HG03565 (cell line): ENCODE measurements at regions not wholly inside any gene's neighbourhood (a gene's known extent, or its start where the extent isn't known, plus 50 kb on each side); places are given as distances from the start of the nearest gene placed in this dataset.

ENCODE experiments used
- ATAC-seq: cut with Tn5 transposase; IDR thresholded peaks from one replicate; pipeline ENCODE4 v1.9.1; 2021; ENCODE audit warnings: mild to moderate bottlenecking, moderate library complexity; ENCODE audit not compliant: unreplicated experiment

DNA sequence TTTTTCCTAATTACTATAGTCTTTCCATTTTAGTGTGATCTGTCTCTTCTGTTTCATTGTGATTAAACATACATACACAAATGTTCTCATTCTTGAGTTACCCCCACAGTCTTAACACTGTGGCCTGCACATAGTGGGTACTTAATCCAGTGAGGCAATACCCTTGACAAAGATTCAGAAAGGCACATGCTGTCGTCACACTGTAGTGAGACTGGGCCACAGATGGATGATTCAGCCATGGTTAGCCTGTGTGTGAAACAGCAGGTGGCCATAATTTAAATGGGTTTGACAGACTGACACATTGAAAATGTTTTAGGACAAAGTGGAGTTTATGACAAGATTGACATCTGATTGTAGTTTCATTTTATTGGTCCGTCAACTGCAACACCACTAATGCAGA, 313.1 kb downstream of the C11orf87 start:
- no peak for ATAC-seq

DNA sequence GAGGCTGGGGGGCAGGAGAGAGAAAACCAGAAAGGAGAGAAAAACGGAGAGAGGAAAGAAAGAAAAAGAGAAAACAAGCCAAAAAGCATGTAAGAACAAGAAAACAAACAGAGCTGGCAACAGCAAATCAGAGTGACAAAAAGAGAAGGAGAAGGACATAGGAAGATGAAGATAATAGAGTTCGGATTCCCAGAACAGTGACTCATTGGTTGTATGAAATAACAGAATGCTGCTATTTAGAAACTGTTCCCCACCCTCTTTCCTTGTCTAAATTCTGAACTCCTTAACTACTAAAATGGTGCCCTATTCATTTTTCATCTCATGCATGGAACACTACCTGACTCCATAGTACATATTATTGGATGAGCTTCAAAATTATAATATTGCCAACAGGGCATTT, 317.4 kb downstream of the C11orf87 start:
- no peak for ATAC-seq

DNA sequence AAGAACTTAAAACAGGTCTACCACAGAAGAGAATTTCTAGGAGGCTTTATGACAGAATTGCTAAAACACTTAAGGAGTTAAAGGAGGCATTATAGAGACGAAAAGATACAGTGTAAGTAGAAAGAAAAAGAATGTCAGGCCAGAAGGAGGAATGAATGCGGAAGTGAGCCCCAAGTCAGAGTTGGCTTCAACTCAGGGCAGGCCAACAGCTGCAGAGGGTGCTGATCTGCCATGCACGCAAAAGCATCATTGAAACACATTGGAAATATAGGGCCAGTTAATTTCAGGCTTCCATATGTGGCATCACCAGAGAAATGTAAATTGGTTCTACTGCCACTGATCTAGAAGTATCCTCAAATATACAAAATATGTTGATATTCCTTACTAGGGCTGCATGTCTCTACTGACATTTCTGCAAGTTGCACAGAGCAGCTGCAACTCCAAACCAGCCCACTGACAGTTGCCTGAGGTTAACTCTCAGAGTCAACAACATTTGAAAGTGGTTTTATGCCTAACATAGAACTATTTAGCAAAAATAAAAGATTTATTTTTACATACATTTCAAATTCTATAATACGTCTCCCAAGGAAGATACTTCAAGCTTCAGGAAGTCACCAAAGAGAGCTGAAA, 324.1 kb downstream of the C11orf87 start:
- ATAC-seq = no peak

DNA sequence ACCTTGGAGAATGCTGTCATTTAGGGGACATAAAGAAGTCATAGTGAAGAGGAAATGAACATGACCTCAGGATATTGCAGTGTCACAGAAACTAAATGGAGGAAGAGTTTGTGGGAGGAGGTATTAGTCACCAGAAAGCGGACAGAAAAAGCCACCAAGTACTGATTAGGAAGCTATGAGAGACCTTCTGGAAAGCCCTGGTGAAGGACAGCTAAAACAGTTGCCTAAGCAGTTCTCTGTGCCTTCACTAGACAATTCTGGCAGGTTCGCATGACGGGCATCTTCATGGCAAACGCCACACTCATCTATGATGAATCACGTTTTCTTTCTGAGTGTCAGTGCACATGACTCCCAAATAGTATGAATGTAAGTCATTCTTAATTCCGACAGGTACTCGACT, 325.8 kb downstream of the C11orf87 start:
- ATAC-seq = peak; percentile 90

DNA sequence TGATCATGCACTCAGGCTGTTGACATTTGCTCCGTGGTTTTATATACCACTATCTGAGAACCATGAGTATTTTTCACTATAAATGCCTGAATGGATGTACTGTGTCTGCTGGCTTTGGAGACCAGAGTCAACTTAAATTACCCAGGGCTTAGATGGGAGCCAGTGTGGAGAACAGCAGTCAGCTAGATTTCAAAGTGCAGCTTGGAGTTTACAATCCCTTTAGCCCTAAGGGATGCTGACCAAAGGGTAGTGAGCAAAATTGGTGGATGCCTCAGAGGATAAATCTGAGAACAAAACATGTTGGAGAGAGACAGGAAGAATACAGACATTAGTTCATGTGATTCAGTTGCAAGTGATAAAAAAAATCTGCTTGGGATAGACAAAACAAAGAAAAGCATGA, 327.5 kb downstream of the C11orf87 start:
- ATAC-seq = no peak

DNA sequence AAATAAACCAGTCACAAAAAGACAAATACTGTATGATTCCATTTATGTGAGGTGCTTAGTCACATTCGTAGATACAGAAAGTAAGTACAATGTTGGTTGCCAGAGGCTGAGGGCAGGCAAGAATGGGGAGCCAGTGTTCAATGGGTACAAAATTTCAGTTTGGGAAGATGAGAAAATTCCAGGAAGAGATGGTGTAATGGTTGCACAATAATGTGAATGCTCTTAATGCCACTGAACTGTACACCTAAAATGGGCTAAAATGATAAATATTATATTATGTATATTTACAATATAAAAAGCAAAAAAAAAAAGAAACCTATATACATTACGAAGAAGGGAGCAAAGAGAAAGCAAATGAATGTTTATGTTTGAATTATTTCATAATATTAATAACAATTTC, 329.0 kb downstream of the C11orf87 start:
- no peak for ATAC-seq

DNA sequence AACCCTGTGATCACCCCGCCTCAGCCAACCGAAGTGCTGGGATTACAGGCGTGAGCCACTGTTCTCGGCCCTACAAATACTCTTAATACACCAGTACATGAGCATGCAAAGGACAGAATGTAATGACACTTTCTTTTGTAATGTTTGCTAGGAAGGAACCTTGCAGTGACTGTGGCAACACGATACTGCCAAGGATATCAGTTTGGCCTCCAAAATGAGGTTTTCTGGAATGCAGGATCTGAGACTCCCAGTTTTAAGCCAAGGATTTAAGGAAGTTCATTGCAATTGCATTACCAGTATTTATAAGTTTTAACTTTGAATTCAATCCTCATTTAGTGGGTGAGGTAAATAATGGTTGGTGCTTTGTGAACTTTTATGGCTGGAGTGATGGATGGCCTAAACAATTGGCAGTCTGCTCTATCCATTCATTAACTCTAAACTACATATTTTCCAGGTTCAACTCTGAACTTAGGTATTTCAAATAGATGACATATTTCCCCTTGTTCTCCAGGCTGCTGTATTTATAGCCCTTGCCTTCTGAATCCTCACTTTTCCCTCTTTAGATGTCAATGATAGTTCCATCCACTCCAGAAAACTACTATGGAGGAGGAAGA, 330.3 kb downstream of the C11orf87 start:
- no peak for ATAC-seq

DNA sequence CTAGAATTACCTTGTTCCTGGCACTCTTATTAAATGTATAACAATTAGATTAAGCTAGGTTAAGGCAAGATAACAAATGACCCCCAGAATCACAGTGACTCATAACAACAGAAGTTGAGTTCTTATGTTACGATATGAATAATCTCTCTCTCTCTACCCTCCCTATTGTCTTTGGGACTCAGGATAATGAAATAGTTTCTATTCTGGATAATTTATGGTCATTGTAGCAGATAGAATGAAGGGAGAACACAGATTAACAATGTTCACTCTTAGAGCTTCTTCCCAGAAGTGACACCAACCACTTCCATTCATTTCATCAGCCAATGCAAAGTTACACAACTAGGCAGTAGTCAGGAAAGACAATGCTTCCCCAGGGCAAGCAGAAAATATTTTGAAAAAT, 334.5 kb downstream of the C11orf87 start:
- ATAC-seq = no peak

DNA sequence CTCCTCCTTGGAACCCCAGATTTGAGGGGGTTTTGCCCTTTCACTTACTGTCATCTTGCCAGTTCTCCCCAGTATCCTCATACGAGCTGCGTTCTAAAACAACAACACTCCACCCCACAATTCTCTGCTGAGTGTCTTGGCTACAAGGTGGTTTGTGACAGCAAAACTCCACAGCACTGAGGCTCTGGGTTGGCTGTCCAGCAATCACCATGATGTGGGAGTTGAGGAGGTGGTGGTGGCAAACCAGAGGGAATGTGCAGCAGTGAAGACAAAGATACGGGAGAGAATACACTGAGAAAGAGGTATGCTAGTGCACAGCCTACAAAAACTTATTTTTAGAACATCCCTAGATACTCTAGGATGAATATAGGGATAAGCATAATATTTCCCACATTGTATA, 335.0 kb downstream of the C11orf87 start:
- no peak for ATAC-seq

DNA sequence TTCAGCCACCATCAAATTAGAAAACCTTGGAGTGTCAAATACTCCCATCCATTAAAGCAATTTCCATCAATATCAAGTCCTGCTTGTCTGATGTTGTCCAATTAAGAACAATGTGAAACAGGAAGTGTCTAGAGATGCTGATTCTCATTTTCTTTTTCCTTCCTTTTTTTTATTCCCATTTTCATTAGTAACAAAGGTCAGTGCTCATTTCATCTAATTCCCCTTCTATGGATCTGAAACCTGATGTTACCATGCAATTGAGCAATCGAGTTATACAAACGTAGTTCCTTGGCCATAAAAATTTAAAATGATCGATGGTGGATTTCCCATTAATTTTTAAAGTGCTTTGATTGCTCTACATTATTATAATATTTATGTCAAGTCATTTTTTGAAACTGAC, 330.6 kb upstream of the ZC3H12C start:
- no peak for ATAC-seq

DNA sequence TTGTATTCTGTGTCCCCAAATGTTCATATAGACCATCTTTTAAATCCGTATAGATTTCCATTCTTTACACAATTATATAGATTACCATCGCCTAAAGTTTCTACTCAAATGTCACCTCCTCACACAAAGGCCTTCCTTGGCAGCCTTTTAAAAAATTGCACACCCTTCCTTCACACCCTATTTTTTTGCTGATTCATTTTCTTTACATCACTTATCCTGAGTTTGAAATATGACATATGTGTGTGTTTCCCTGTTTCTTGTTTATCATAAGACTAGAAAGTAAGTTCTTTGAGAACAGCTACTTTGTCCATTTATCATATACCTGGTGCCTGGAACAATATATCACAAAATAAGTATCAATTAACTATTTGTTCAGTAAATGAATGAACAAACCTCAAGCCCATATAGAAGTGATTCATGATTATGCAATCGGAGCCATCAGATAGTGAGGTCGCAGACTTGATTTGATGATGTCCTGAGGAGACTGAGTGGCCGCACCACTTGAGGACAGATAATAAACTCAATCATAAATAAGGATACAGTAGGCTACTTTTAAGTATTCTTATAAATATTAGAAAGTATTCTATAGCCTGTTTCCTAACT, 327.4 kb upstream of the ZC3H12C start:
- no peak for ATAC-seq

DNA sequence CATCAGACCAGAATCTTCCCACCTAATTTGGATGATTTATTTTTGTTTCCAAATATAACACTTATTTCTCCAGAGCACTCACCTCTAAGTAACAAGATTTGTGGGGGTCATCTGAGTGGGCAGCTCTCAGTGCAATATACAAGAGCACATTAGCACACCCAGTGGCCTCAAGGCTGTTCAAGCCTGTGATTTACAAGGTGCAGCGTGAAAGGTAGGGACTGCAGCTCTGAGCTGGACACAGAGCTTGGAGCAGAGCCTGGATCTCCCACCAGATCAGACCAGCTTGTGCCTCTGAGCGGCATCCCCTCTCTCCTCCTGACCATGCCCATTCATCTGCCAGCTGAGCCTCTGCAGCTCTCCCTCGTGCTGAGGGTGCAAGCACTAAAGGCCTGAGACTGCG, 323.3 kb upstream of the ZC3H12C start:
- ATAC-seq = no peak

DNA sequence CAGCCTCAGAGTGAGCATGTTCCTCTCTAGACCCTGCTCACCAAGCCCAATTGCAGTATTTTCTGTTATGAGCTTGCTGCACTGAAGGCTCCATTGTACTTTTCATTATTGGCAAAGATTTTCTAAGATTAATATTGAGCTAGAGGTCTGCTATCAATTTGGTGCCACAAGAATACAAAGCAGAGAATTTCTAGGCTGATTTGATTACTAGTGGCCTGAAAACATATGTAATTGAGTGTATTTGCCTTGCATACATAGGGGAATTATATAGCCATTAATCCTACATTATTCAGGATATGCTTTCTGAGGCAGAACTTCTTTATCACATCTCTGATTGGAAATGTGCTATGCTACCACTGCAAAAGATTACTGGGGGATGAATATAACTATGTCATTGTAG, 322.9 kb upstream of the ZC3H12C start:
- no peak for ATAC-seq

DNA sequence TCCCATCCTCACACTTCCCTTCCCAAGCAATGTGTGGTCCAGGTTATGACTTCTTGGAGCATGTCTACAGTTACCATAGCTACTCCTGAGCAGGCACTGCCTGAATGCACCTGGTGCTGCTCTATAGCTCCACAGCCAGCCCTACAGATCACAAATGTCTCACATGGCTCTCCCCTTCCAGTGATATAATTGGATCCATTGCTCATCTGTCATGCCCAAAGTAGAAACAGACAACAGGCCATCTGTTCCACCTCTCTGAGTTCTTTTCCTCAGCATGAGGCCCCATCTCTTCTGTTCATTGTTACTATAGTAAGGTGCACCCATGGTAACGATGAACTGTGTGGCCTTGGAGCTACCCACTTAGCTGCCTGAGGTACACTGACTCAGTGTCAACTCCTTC, 320.3 kb upstream of the ZC3H12C start:
- no peak for ATAC-seq

DNA sequence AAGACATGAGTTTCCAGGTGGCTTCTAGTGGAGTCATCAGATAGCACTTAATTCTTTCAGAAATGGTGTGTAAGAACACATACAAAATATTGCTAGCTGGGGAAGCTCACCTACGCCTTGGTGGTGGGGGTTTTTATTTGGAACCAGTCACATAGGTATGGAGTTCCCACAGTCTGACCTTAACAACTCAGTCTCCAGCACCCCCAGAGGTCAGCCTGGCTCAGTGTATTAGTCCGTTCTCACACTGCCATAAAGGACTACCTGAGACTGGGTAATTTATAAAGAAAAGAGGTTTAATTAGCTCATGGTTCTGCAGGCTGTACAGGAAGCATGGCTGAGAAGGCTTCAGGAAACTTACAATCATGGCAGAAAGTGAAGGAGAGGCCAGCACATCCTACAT, 317.5 kb upstream of the ZC3H12C start:
- no peak for ATAC-seq

DNA sequence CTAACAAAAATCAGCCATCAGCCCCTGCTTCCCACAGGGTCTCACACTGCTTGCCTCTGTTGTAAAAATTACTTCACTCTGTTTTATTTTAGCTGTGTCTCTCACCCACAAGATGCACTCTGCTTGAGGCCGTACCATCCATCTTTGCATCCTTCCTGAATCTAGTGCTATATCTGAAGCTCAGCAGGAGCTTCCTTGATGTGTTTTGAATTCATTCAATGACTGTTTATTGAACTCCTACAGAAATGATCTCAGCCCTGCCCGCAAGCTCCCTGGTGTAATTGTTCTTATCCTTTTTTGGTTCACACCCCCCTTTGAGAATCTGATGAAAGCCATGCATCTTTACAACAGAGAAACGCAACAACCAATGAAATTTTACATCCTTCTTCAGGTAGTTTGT, 310.2 kb upstream of the ZC3H12C start:
- ATAC-seq = no peak

DNA sequence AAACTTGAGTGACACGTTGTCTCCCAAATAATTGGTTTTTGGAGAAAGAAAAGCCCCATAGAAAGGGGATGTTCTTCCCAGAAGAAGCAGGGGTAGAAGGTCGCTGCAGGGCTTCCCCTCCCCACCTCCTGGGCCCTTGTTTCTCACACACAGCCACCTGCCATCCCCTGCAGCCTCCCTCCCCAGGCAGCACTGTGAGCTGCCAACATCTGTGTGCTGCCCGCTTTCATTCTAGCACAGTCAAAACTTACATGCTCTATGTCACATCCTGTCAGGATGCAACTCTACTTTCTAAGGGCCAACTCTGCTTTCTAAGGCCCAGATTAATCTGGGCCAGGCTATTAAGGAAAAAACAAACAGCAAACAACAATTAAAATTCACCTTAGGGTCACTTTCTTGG, 309.4 kb upstream of the ZC3H12C start:
- ATAC-seq = peak; percentile 90

DNA sequence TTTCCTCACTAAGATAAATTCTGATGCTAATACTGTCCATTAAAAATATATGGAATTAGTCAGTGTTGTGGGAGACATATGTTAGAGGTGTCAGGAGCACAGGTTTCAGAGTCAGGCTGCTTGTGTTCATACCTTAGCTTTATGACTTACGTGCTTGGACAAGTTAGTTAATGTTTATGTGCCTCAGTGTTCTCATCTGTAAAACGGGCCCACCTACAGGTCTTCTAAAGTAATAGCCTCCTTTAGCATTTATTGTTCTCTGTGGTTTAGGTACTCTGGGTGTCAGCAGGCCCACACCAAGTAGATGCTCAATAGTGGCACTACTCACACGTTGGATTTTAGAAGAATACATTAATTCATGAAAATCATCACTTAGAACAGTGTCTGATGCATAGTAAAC, 308.7 kb upstream of the ZC3H12C start:
- no peak for ATAC-seq

DNA sequence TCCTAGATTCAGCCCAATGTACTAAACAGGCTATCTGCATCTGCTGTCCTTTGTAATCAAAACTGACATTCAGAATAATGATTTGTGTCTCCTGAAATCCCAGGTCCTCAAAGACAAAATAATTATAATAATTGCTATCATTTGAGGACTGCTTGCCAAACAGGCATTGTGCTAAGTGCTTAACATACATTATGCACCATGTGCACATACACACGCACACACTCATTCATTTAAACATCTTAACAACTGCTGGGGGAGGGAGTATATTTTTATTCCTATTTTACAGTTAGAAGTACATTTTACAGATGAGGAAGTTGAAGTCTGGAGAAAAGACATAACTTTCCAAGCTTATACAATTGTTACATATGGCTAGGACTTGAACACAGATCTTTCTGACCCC, 308.0 kb upstream of the ZC3H12C start:
- ATAC-seq = no peak

DNA sequence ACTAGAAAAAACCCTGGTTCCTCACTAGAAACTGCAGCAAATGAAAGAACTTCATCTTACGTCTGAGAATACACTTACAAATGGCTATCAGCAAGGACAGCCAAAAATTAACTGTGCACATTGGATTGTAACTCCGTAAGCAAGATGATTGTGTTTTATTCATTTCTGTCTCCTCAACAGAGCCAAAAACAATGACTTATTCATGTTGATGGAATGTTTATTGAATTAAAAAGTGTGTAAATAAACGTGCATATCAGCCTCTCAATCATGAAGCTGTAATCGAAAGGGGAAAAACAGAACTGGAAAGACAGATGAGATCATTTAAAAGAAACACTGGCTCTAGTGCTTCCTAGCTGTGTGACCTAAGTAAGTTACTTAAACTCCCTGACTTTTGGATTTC, 307.5 kb upstream of the ZC3H12C start:
- no peak for ATAC-seq

DNA sequence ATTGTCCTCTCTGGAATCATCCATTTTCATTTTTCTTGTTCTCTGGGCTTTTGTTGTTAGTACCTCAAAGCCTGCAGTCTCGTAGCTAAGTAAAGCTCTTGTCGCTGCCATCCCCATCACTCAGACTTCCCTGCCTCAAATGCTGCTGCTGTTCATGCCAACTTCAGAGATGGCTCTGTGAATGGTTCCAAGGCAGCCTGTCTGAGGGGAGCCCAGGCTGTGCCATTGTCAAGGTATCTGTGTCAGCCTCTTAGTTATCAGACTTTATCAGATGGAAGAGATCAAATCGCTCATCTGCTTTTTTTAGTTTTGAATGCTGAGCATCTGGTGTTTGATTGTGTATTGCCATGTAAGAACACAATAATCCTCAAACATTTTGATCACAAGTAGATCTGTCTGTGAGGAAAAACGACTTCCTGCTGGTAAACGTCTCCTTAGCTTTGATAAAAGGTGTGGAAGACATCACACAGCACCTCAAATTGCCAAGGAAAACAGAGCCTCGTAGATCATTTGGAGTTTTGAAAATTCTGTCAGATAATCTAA, 304.2 kb upstream of the ZC3H12C start:
- ATAC-seq = no peak

DNA sequence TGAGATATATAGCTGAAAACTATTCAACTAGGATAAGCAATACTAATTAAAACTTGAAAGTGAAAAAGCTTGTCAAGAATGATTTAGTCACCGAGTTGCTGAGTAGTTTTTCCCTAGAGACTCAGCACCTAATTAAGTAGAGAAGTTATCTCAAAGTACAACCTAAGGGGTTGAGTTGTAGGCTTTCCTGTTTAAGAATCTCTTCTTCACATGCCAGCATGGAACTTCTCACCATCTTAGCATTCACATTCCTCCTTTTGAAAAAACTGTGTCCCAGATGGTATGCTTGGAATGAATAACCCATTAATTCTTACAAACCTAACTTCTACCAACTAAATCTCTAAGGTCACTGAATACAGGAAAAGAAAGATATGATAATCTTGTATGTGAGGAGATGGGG, 303.3 kb upstream of the ZC3H12C start:
- ATAC-seq = no peak

DNA sequence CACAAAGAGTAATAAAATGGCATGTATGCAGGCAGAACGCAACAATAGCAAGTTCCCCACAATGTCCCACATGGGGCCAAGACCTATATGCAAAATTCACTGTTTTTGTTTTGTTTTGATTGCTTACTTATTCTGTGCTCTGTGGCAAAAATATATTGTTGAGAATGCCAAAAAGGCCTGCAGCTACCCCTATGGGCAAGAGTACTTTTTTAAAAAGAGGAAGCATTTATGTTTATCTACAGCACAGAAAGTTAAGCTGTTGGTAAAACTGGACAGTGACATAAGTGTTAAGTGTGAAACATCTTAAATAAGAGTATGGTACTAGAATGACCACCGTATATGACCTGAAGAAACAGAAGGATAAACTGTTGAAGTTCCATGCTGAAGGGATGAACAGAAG, 301.9 kb upstream of the ZC3H12C start:
- ATAC-seq = no peak
